Activated naive CD8-positive, alpha-beta T cell treated with anti-CD3 and anti-CD28 coated beads, Interleukin-2, amount 10 ng/mL, durations not matched to agents 7 days and 5 days (primary cell): ENCODE measurements at regions not wholly inside any gene's neighbourhood (a gene's known extent, or its start where the extent isn't known, plus 50 kb on each side); places are given as distances from the start of the nearest gene placed in this dataset.
"Not testable (repeated sequence)": the region's sequence is repeated elsewhere in the genome, so short reads cannot be mapped to it uniquely, and the experiment has no call there.

Source experiments
- ATAC-seq: fragments of 150-1000 bp; cut with Tn5 transposase; one replicate; pipeline ENCODE4 v1.10.0; 2021; ENCODE audit warnings: low read depth, moderate library complexity
- POLR2A ChIA-PET: fragments of 350-600 bp; sonication (Branson Sonifier 250); formaldehyde crosslinking; loops from one replicate; lab custom pipeline; 2021; ENCODE audit warnings: antibody characterized with exemption; lab: Charles Lee
- DNase-seq: peaks from one replicate; pipeline ENCODE4 v3.0.0; 2021
- H3K27ac Mint-ChIP-seq: one replicate; pipeline ENCODE4 v1.8.0; 2022; ENCODE audit warnings: mild to moderate bottlenecking, mixed read lengths
- H3K27me3 Mint-ChIP-seq: one replicate; pipeline ENCODE4 v1.8.0; 2022; ENCODE audit warnings: mild to moderate bottlenecking, moderate library complexity, mixed read lengths
- H3K36me3 Mint-ChIP-seq: one replicate; pipeline ENCODE4 v1.8.0; 2021; ENCODE audit warnings: mild to moderate bottlenecking, mixed read lengths
- H3K4me1 Mint-ChIP-seq: one replicate; pipeline ENCODE4 v1.8.0; 2021; ENCODE audit warnings: mixed read lengths
- H3K4me3 Mint-ChIP-seq: one replicate; pipeline ENCODE4 v1.8.0; 2022; ENCODE audit warnings: mild to moderate bottlenecking, moderate library complexity, mixed read lengths
- H3K9me3 Mint-ChIP-seq: one replicate; pipeline ENCODE4 v1.8.0; 2021; ENCODE audit warnings: mixed read lengths

- Mint-ChIP-seq H3K4me1 (no peaks in the 10 kb centered on the region), H3K27ac (no peak overlapping the region), H3K27me3 (no peaks in the 10 kb centered on the region), H3K4me3 (no peak overlapping the region), H3K9me3 (peaks cover 13% of the 10 kb centered on the region), H3K36me3 (peaks cover 3% of the 10 kb centered on the region)
- POLR2A ChIA-PET, result no interaction called here
- no peak for ATAC-seq
- DNase-seq, result no peak
These were observed 173.5 kb downstream of the ASMT start for GRCh38 chrX:1788300-1788911.

GRCh38 chrX:1792636-1793035, 177.8 kb downstream of the ASMT start:
- Mint-ChIP-seq H3K27me3 (no peaks in the 10 kb centered on the region), H3K9me3 (peaks cover 1% of the 10 kb centered on the region), H3K4me3 (no peak overlapping the region), H3K36me3 (no peaks in the 10 kb centered on the region), H3K4me1 (no peaks in the 10 kb centered on the region), H3K27ac (no peak overlapping the region)
- no peak for DNase-seq
- POLR2A ChIA-PET, result no interaction called here
- no peak for ATAC-seq

GRCh38 chrX:1794586-1794985, 179.7 kb downstream of the ASMT start:
- ATAC-seq, result no peak
- POLR2A ChIA-PET, result no interaction called here
- DNase-seq, result no peak
- Mint-ChIP-seq H3K27me3 (no peaks in the 10 kb centered on the region), H3K4me3 (no peak overlapping the region), H3K36me3 (no peaks in the 10 kb centered on the region), H3K27ac (no peak overlapping the region), H3K9me3 (no peaks in the 10 kb centered on the region), H3K4me1 (no peaks in the 10 kb centered on the region)

- DNase-seq, result no peak
- H3K27ac Mint-ChIP-seq, result no peak overlapping the region
- ATAC-seq, result no peak
- no peaks in the 10 kb centered on the region for H3K9me3 Mint-ChIP-seq
- no peaks in the 10 kb centered on the region for H3K27me3 Mint-ChIP-seq
- no peaks in the 10 kb centered on the region for H3K36me3 Mint-ChIP-seq
- no peak overlapping the region for H3K4me3 Mint-ChIP-seq
- POLR2A ChIA-PET, result no interaction called here
- no peaks in the 10 kb centered on the region for H3K4me1 Mint-ChIP-seq
These were observed 188.1 kb downstream of the ASMT start for GRCh38 chrX:1802912-1803311.

GRCh38 chrX:1803741-1804140, 188.9 kb downstream of the ASMT start:
- Mint-ChIP-seq H3K9me3 (no peaks in the 10 kb centered on the region), H3K4me1 (no peaks in the 10 kb centered on the region), H3K4me3 (no peak overlapping the region), H3K36me3 (no peaks in the 10 kb centered on the region), H3K27me3 (no peaks in the 10 kb centered on the region), H3K27ac (no peak overlapping the region)
- no peak for DNase-seq
- no peak for ATAC-seq
- POLR2A ChIA-PET, result no interaction called here

- POLR2A ChIA-PET, result no interaction called here
- Mint-ChIP-seq H3K9me3 (no peaks in the 10 kb centered on the region), H3K27ac (no peak overlapping the region), H3K4me1 (no peaks in the 10 kb centered on the region), H3K36me3 (no peaks in the 10 kb centered on the region), H3K27me3 (no peaks in the 10 kb centered on the region), H3K4me3 (no peak overlapping the region)
- DNase-seq (no peak), ATAC-seq (no peak)
These were observed 192.5 kb downstream of the ASMT start for GRCh38 chrX:1807301-1807731.

GRCh38 chrX:1809581-1809980, 194.7 kb downstream of the ASMT start:
- H3K27me3 Mint-ChIP-seq, result no peaks in the 10 kb centered on the region
- H3K4me1 Mint-ChIP-seq, result no peaks in the 10 kb centered on the region
- H3K4me3 Mint-ChIP-seq, result no peak overlapping the region
- no peak for DNase-seq
- POLR2A ChIA-PET, result no interaction called here
- no peak overlapping the region for H3K27ac Mint-ChIP-seq
- H3K9me3 Mint-ChIP-seq, result no peaks in the 10 kb centered on the region
- H3K36me3 Mint-ChIP-seq, result no peaks in the 10 kb centered on the region
- no peak for ATAC-seq

- Mint-ChIP-seq H3K36me3 (no peaks in the 10 kb centered on the region), H3K27me3 (no peaks in the 10 kb centered on the region), H3K9me3 (peaks cover 6% of the 10 kb centered on the region), H3K4me3 (no peak overlapping the region), H3K27ac (no peak overlapping the region), H3K4me1 (no peaks in the 10 kb centered on the region)
- POLR2A ChIA-PET, result no interaction called here
- ATAC-seq, result no peak
- DNase-seq, result no peak
These were observed 198.9 kb downstream of the ASMT start for GRCh38 chrX:1813809-1814208.

GRCh38 chrX:1815456-1816175, 200.8 kb downstream of the ASMT start:
- Mint-ChIP-seq H3K36me3 (no peaks in the 10 kb centered on the region), H3K4me3 (no peak overlapping the region), H3K4me1 (no peaks in the 10 kb centered on the region), H3K9me3 (peaks cover 9% of the 10 kb centered on the region), H3K27me3 (no peaks in the 10 kb centered on the region), H3K27ac (no peak overlapping the region)
- DNase-seq (no peak), ATAC-seq (no peak)
- POLR2A ChIA-PET, result no interaction called here

GRCh38 chrX:1816387-1816982, 201.6 kb downstream of the ASMT start:
- H3K27me3 Mint-ChIP-seq, H3K4me3 Mint-ChIP-seq, H3K9me3 Mint-ChIP-seq, ATAC-seq, POLR2A ChIA-PET, H3K36me3 Mint-ChIP-seq, DNase-seq, H3K4me1 Mint-ChIP-seq, H3K27ac Mint-ChIP-seq: not testable (repeated sequence)

GRCh38 chrX:1821846-1822245, 207.0 kb downstream of the ASMT start:
- no peaks in the 10 kb centered on the region for H3K27me3 Mint-ChIP-seq
- POLR2A ChIA-PET, result no interaction called here
- H3K4me3 Mint-ChIP-seq, result no peak overlapping the region
- H3K4me1 Mint-ChIP-seq, result no peaks in the 10 kb centered on the region
- no peak overlapping the region for H3K27ac Mint-ChIP-seq
- peaks cover 5% of the 10 kb centered on the region for H3K9me3 Mint-ChIP-seq
- no peaks in the 10 kb centered on the region for H3K36me3 Mint-ChIP-seq
- ATAC-seq (no peak), DNase-seq (no peak)

GRCh38 chrX:1824855-1825254, 210.0 kb downstream of the ASMT start:
- Mint-ChIP-seq H3K36me3 (no peaks in the 10 kb centered on the region), H3K27me3 (no peaks in the 10 kb centered on the region), H3K27ac (no peak overlapping the region), H3K9me3 (peaks cover 1% of the 10 kb centered on the region), H3K4me1 (no peaks in the 10 kb centered on the region), H3K4me3 (no peak overlapping the region)
- POLR2A ChIA-PET, result no interaction called here
- DNase-seq, result no peak
- no peak for ATAC-seq

- ATAC-seq, result no peak
- no peak overlapping the region for H3K4me3 Mint-ChIP-seq
- H3K27ac Mint-ChIP-seq, result no peak overlapping the region
These were observed 218.9 kb downstream of the ASMT start for GRCh38 chrX:1833656-1834360.

More at GRCh38 chrX:1833656-1834360, 218.9 kb downstream of the ASMT start:
- Mint-ChIP-seq H3K36me3 (no peaks in the 10 kb centered on the region), H3K27me3 (no peaks in the 10 kb centered on the region), H3K4me1 (no peaks in the 10 kb centered on the region), H3K9me3 (peaks cover 11% of the 10 kb centered on the region)
- no peak for DNase-seq
- POLR2A ChIA-PET, result no interaction called here
